ENCODE measurements at regions not wholly inside any gene's neighbourhood (a gene's known extent, or its start where the extent isn't known, plus 50 kb on each side); places are given as distances from the start of the nearest gene placed in this dataset.

- TF ChIP-seq POLR2A (IDR thresholded peaks at IDR 0.05; ENCODE audit: low read depth, low read length) (no peak), POLR2AphosphoS5 (IDR thresholded peaks at IDR 0.05; ENCODE audit: low read depth, low read length) (no peak)
Observed at GRCh38 chr15:35630985-35631384, 85.0 kb upstream of the DPH6 start.
